Heart right ventricle (tissue), 16 donors: ENCODE measurements at regions not wholly inside any gene's neighbourhood (a gene's known extent, or its start where the extent isn't known, plus 50 kb on each side); places are given as distances from the start of the nearest gene placed in this dataset.

ENCODE experiments used
- ATAC-seq, 8 donors: fragments of 200-7000 bp; cut with Tn5 transposase; one replicate each; pipeline ENCODE4 v1.9.1; 2020; ENCODE audit warnings: mild to moderate bottlenecking in 8 of 8, moderate library complexity in 8 of 8, moderate number of reproducible peaks in 1 of 8
- DNase-seq, 2 donors: peaks; one replicate each; pipeline ENCODE4 v3.0.0-alpha.2; 2020
- H3K27ac ChIP-seq, 10 donors: fragments of 200-600 bp; sonication (generic) in 2 of 10; one replicate each; pipeline versions ENCODE4 v1.5.0 to v1.8.0; 2020 to 2022; ENCODE audit warnings: mild to moderate bottlenecking in 3 of 10
- H3K27me3 ChIP-seq, 7 donors: fragments of 200-600 bp; one replicate each; pipeline ENCODE4 v1.8.0; 2021 to 2022; ENCODE audit warnings: mild to moderate bottlenecking in 2 of 7
- H3K36me3 ChIP-seq, 9 donors: fragments of 200-600 bp; sonication (generic) in 1 of 9; one replicate each; pipeline versions ENCODE4 v1.5.0 to v1.8.0; 2020 to 2022; ENCODE audit warnings: mild to moderate bottlenecking in 2 of 9
- H3K4me1 ChIP-seq, 9 donors: fragments of 200-600 bp; sonication (generic) in 1 of 9; one replicate each; pipeline versions ENCODE4 v1.5.0 to v1.8.0; 2020 to 2022; ENCODE audit warnings: mild to moderate bottlenecking in 4 of 9
- H3K4me3 ChIP-seq, 10 donors: fragments of 200-600 bp; sonication (generic) in 2 of 10; one replicate each; pipeline versions ENCODE4 v1.5.0 to v1.8.0; 2020 to 2022; ENCODE audit warnings: mild to moderate bottlenecking in 7 of 10, moderate library complexity in 2 of 10
- H3K9me3 ChIP-seq, 11 donors: fragments of 200-600 bp in 10 of 11; sonication (generic) in 2 of 11; one replicate each; pipeline versions ENCODE4 v1.5.0 to v1.8.0; 2013 to 2022; ENCODE audit warnings: mild to moderate bottlenecking in 2 of 11, control low read depth in 1 of 11, moderate library complexity in 1 of 11
- WGBS, 2 donors: extraction: QIAGEN DNeasy Blood & Tissue Kit; methylation state at CpG; one replicate each; pipeline ENCODE4 v1.1.7; 2013; ENCODE audit warnings: inconsistent platforms in 1 of 2; 5-methylcytosine and 5-hydroxymethylcytosine counted together
- intact Hi-C, 10 donors: fragments of 100-400 bp; cut with DNase I; formaldehyde crosslinking; loops; one replicate each; pipeline versions ENCODE4 v1.11.1 to v1.14.2; 2022
- TF ChIP-seq, protein P1 (sequence below), 9 donors: fragments of 200-600 bp; sonication (generic) in 2 of 9; IDR thresholded peaks; one replicate each; pipeline versions ENCODE4 v1.5.0 to v1.8.0; 2021 to 2022; ENCODE audit warnings: antibody characterized with exemption in 9 of 9, mild to moderate bottlenecking in 5 of 9, moderate library complexity in 1 of 9
- donor health status: Arrhythmogenic right ventricular cardiomyopathy.
- donor health status: ischemic (EF 13 %, LVEDD 7.1; RV severe dilation, severe dysfunction).
- donor health status: healthy with polysubstance abuse.
- donor health status: DM: no; HTN: yes; CAD: no.
- donor health status: DM: no; HTN: no; CAD: no.
- donor health status: ischemic (EF 25% LVEDD 6.9; RV normal size, moderate dysfunction).
- donor health status: ischemic (EF 25% LVEDD 5.7; RV mildly dilated, moderate dysfunction).
- donor health status: healthy.
- donor health status: DM: yes; HTN: yes; CAD: no.
- donor health status: Ischemic cardiomyopathy.
- donor health status: ischemic (EF 35%, LVEDD 5.7; RV mildly dilated, moderate dysfunction).
- donor health status: nonischemic (EF 11% LVEDD 7.7; RV severe dilation, severe dysfunction).
- donor health status: DM: yes; HTN: yes; CAD: no.
- donor health status: PGD.
- donor health status: ischemic (EF 29% LVEDD 5.4; RV normal size, mild dysfunction).
- donor health status: nonischemic (EF 23%, LVEDD 6.1; RV moderate dilation, normal function).

GRCh38 chr18:73780218-73780617 is 367.4 kb downstream of the FBXO15 start:
- H3K4me1 ChIP-seq: no peaks in the 10 kb centered on the region
- intact Hi-C loops: no loop called here
- no peak overlapping the region for H3K27ac ChIP-seq
- peaks cover 0 to 7% (median 0%) of the 10 kb centered on the region in 7 donors for H3K27me3 ChIP-seq
- ATAC-seq: no peak
- no peak overlapping the region for H3K4me3 ChIP-seq
- DNase-seq: no peak
- H3K36me3 ChIP-seq: no peaks in the 10 kb centered on the region
- H3K9me3 ChIP-seq: no peaks in the 10 kb centered on the region
- WGBS, 2 donors: 89 to 90% methylated on average over 7 of the region's 7 CpGs
- TF ChIP-seq, protein P1, sequence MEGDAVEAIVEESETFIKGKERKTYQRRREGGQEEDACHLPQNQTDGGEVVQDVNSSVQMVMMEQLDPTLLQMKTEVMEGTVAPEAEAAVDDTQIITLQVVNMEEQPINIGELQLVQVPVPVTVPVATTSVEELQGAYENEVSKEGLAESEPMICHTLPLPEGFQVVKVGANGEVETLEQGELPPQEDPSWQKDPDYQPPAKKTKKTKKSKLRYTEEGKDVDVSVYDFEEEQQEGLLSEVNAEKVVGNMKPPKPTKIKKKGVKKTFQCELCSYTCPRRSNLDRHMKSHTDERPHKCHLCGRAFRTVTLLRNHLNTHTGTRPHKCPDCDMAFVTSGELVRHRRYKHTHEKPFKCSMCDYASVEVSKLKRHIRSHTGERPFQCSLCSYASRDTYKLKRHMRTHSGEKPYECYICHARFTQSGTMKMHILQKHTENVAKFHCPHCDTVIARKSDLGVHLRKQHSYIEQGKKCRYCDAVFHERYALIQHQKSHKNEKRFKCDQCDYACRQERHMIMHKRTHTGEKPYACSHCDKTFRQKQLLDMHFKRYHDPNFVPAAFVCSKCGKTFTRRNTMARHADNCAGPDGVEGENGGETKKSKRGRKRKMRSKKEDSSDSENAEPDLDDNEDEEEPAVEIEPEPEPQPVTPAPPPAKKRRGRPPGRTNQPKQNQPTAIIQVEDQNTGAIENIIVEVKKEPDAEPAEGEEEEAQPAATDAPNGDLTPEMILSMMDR (IDR thresholded peaks at IDR 0.05): no peak

GRCh38 chr18:73778032-73778359 is 369.6 kb downstream of the FBXO15 start:
- Histone ChIP-seq H3K4me3 (no peak overlapping the region), H3K9me3 (no peaks in the 10 kb centered on the region), H3K27ac (no peak overlapping the region), H3K36me3 (no peaks in the 10 kb centered on the region), H3K27me3 (peaks cover 0 to 7% (median 0%) of the 10 kb centered on the region in 7 donors), H3K4me1 (no peaks in the 10 kb centered on the region)
- 41 to 46% methylated on average over 2 of the region's 2 CpGs for WGBS, 2 donors
- ATAC-seq (no peak), DNase-seq (no peak)
- intact Hi-C loops: no loop called here
- TF ChIP-seq, protein P1 (IDR thresholded peaks at IDR 0.05): no peak

DNA sequence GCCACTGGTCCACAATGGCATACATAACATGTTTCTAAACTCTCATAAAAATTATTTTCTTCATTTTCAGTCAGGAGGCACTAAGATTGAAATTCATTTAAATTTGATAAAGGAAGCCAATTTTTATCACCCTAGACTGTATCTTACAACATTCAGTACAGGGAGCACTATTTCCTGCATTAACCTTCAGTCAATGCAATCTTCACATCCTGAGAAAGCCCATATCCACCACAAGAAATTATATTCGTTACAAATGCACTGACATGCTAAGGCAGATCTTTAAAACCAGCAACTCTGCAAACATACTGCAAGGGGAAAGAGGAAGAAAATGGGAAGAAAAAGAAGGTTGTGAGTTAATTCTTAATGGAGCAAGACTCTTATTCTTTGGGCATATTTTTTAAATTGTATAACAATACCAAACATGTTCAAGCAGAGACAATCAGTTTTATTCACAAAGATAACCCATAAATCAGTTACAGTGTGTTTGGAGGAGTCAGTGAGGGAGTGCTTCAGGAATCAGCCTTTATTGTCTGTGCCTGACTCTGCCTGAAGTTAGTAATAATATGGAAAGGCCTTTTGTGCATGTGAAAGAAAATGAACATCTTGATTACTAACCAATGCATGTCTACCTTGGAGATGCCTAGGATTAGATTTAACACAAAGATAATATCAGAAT is 370.1 kb downstream of the FBXO15 start:
- intact Hi-C loops: no loop called here
- no peak overlapping the region for H3K27ac ChIP-seq
- H3K27me3 ChIP-seq: peaks cover 0 to 3% (median 0%) of the 10 kb centered on the region in 7 donors
- TF ChIP-seq, protein P1 (IDR thresholded peaks at IDR 0.05): no peak
- 42 to 63% methylated on average over 1 of the region's 1 CpG for WGBS, 2 donors
- no peaks in the 10 kb centered on the region for H3K4me1 ChIP-seq
- DNase-seq (no peak), ATAC-seq (no peak)
- no peaks in the 10 kb centered on the region for H3K9me3 ChIP-seq
- no peak overlapping the region for H3K4me3 ChIP-seq
- no peaks in the 10 kb centered on the region for H3K36me3 ChIP-seq

GRCh38 chr18:73774811-73775509 is 372.7 kb downstream of the FBXO15 start:
- H3K36me3 ChIP-seq: no peaks in the 10 kb centered on the region
- no peaks in the 10 kb centered on the region for H3K27me3 ChIP-seq
- WGBS, 2 donors: 62 to 66% methylated on average over 17 of the region's 17 CpGs
- H3K9me3 ChIP-seq: no peaks in the 10 kb centered on the region
- no peak overlapping the region for H3K27ac ChIP-seq
- H3K4me1 ChIP-seq: no peaks in the 10 kb centered on the region
- TF ChIP-seq, protein P1 (IDR thresholded peaks at IDR 0.05): peak in 3 of 9 donors; percentile 26 to 32 (median 31)
- no peak overlapping the region for H3K4me3 ChIP-seq
- ATAC-seq: peak in 7 of 8 donors; percentile 53 to 83 (median 69)
- intact Hi-C loops: no loop called here
- DNase-seq: peak; percentile 24 to 25
